ENCODE measurements at regions not wholly inside any gene's neighbourhood (a gene's known extent, or its start where the extent isn't known, plus 50 kb on each side); places are given as distances from the start of the nearest gene placed in this dataset.

DNA sequence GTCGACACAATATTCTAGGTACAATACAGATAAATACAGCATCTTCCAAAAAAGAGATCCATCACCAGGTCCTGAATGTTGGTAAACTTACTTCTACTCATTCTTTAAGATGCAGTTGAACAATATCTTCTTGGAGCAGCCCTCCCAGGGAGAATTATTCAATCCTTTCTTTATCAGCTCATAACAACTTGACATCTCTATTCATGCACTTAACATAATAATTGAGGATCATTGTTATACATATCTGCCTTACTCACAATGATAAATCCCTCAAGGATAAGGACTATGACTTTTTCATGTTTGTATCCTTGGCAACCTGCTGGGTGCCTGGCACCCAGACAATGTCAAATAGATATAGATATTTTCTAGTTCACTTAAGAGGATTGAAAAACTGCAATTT, 219.5 kb downstream of the POU4F1 start:
- Histone ChIP-seq H3K9me3 (no peaks in the 10 kb centered on the region), H3K27ac (no peak overlapping the region), H3K36me3 (ENCODE audit: low read depth, missing control alignments) (no peaks in the 10 kb centered on the region), H3K4me1 (no peaks in the 10 kb centered on the region), H3K4me3 (no peak overlapping the region), H3K27me3 (no peaks in the 10 kb centered on the region)
- intact Hi-C loops (cut with DNase I; ENCODE audit: low total_unique reads): no loop called here
- DNase-seq: no peak
- 78 to 84% methylated on average over 1 of the region's 1 CpG for WGBS, 2 donors
- TF ChIP-seq, protein P1, sequence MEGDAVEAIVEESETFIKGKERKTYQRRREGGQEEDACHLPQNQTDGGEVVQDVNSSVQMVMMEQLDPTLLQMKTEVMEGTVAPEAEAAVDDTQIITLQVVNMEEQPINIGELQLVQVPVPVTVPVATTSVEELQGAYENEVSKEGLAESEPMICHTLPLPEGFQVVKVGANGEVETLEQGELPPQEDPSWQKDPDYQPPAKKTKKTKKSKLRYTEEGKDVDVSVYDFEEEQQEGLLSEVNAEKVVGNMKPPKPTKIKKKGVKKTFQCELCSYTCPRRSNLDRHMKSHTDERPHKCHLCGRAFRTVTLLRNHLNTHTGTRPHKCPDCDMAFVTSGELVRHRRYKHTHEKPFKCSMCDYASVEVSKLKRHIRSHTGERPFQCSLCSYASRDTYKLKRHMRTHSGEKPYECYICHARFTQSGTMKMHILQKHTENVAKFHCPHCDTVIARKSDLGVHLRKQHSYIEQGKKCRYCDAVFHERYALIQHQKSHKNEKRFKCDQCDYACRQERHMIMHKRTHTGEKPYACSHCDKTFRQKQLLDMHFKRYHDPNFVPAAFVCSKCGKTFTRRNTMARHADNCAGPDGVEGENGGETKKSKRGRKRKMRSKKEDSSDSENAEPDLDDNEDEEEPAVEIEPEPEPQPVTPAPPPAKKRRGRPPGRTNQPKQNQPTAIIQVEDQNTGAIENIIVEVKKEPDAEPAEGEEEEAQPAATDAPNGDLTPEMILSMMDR (IDR thresholded peaks at IDR 0.05): no peak
- no peak for TF ChIP-seq POLR2A (IDR thresholded peaks at IDR 0.05)

DNA sequence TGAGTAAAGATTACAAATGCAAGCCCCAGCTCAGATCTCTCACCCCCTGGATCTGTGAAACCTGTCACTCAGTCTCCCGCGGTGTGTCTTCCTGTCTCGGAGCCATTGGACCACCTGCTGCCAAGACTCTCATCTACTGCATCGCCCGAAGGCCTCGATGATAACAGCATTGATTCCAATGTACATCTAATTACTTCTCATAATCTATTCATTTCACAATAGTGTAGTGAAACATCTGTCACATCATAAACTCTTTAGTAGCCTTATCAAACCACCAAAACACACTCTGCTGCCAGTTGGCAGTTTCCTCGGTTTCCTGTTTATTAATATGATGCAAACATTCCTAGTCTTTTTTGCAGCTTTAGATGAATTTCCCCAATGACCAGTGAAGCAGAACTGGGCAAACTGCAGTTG, 220.3 kb downstream of the POU4F1 start:
- Histone ChIP-seq H3K4me1 (no peaks in the 10 kb centered on the region), H3K4me3 (no peak overlapping the region), H3K36me3 (ENCODE audit: low read depth, missing control alignments) (no peaks in the 10 kb centered on the region), H3K9me3 (no peaks in the 10 kb centered on the region), H3K27ac (no peak overlapping the region), H3K27me3 (no peaks in the 10 kb centered on the region)
- WGBS, 2 donors: 45 to 67% methylated on average over 7 of the region's 7 CpGs
- intact Hi-C loops (cut with DNase I; ENCODE audit: low total_unique reads): no loop called here
- TF ChIP-seq, protein P1 (IDR thresholded peaks at IDR 0.05): no peak
- TF ChIP-seq POLR2A (IDR thresholded peaks at IDR 0.05): no peak
- DNase-seq: no peak

DNA sequence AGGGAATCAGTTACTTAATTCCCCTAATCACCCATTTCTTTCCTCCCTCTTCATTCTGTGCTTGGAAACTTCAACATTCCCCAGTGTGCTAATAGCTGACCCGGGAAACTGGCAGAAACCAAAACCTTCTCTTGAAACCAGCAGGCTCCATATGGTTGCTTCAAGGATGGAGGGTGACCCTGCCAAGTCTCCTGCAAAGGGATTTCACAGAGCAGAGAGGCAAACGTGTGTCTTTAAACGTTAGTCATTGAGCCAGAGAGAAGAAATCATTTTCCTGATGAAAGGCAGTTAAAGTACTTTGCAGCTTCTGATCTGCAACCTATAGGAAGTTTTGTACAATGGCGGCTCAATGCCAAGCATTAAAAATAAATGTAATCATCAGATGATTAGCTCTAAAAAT, 220.9 kb downstream of the POU4F1 start:
- intact Hi-C loops (cut with DNase I; ENCODE audit: low total_unique reads): no loop called here
- Histone ChIP-seq H3K4me1 (no peaks in the 10 kb centered on the region), H3K27me3 (no peaks in the 10 kb centered on the region), H3K36me3 (ENCODE audit: low read depth, missing control alignments) (no peaks in the 10 kb centered on the region), H3K9me3 (no peaks in the 10 kb centered on the region), H3K4me3 (no peak overlapping the region), H3K27ac (no peak overlapping the region)
- DNase-seq: no peak
- TF ChIP-seq POLR2A (IDR thresholded peaks at IDR 0.05): no peak
- TF ChIP-seq, protein P1 (IDR thresholded peaks at IDR 0.05): no peak
- WGBS, 2 donors: 54 to 68% methylated on average over 4 of the region's 4 CpGs

DNA sequence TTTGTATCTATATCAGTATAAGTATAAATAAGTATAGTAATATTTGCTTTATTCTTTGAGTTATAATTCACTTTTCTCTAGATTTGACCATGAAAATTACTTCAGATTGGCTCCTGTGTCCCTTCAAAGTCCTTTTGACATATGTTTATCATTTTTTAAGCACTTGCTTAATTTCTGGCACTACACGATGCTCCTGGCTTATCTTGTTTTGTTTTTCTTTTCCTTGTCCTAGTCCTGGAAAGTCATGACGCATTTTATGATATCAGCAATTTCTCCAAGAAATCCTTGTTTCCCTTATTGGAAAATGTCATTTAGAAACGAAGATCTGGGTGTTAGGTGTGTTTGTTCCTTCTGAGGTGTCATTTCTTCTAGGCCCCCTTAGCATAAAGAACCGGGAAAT, 226.5 kb downstream of the POU4F1 start:
- TF ChIP-seq, protein P1 (IDR thresholded peaks at IDR 0.05): no peak
- TF ChIP-seq POLR2A (IDR thresholded peaks at IDR 0.05): no peak
- intact Hi-C loops (cut with DNase I; ENCODE audit: low total_unique reads): no loop called here
- H3K36me3 ChIP-seq (ENCODE audit: low read depth, missing control alignments): no peaks in the 10 kb centered on the region
- no peak overlapping the region for H3K4me3 ChIP-seq
- H3K9me3 ChIP-seq: no peaks in the 10 kb centered on the region
- no peak for DNase-seq
- no peaks in the 10 kb centered on the region for H3K27me3 ChIP-seq
- no peaks in the 10 kb centered on the region for H3K4me1 ChIP-seq
- WGBS, 2 donors: 69 to 74% methylated on average over 4 of the region's 4 CpGs
- H3K27ac ChIP-seq: no peak overlapping the region

DNA sequence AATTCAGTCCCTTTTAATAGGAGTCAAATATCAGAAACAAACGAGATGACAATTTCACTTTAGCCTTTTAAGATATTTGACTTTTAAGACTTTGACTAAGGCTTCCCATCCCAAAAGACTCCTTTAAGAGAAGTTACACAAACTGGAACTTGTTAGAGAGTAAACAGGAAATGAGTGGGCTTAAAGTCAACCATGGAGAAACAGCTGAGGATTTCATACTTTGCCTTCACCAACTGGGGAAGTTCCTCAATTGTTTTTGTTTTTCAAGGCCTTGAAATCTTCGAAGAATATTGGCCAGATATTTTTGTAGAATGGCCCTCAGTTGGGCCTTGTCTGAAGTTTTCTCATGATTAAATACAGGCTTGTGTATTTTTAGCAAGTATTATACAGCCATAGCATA, 227.3 kb downstream of the POU4F1 start:
- Histone ChIP-seq H3K9me3 (no peaks in the 10 kb centered on the region), H3K36me3 (ENCODE audit: low read depth, missing control alignments) (no peaks in the 10 kb centered on the region), H3K27ac (no peak overlapping the region), H3K27me3 (no peaks in the 10 kb centered on the region), H3K4me1 (no peaks in the 10 kb centered on the region), H3K4me3 (no peak overlapping the region)
- TF ChIP-seq, protein P1 (IDR thresholded peaks at IDR 0.05): no peak
- no peak for TF ChIP-seq POLR2A (IDR thresholded peaks at IDR 0.05)
- DNase-seq: no peak
- WGBS, 2 donors: 68 to 70% methylated on average over 2 of the region's 2 CpGs
- intact Hi-C loops (cut with DNase I; ENCODE audit: low total_unique reads): no loop called here
